ENCODE measurements at regions not wholly inside any gene's neighbourhood (a gene's known extent, or its start where the extent isn't known, plus 50 kb on each side); places are given as distances from the start of the nearest gene placed in this dataset.

DNA sequence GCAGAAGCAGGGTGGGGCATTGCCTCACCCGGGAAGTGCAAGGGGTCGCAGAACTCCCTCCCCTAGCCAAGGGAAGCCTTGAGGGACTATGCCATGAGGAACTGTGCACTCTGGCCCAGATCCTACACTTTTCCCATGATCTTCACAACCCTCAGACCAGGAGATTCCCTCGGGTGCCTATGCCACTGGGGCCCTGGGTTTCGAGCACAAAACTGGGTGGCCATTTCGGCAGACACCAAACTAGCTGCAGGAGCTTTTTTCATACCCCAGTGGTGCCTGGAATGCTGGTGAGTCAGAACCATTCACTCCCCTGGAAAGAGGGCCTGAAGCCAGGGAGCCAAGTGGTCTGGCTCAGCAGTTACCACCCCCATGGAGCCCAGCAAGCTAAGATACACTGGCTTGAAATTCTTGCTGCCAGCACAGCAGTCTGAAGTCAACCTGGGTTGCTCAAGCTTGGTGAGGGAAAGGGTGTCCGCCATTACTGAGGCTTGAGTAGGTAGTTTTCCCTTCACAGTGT, 573.7 kb upstream of the ANO3 start:
- TF ChIP-seq, protein P1, sequence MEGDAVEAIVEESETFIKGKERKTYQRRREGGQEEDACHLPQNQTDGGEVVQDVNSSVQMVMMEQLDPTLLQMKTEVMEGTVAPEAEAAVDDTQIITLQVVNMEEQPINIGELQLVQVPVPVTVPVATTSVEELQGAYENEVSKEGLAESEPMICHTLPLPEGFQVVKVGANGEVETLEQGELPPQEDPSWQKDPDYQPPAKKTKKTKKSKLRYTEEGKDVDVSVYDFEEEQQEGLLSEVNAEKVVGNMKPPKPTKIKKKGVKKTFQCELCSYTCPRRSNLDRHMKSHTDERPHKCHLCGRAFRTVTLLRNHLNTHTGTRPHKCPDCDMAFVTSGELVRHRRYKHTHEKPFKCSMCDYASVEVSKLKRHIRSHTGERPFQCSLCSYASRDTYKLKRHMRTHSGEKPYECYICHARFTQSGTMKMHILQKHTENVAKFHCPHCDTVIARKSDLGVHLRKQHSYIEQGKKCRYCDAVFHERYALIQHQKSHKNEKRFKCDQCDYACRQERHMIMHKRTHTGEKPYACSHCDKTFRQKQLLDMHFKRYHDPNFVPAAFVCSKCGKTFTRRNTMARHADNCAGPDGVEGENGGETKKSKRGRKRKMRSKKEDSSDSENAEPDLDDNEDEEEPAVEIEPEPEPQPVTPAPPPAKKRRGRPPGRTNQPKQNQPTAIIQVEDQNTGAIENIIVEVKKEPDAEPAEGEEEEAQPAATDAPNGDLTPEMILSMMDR (IDR thresholded peaks at IDR 0.05; ENCODE audit: low read length): no peak
- no peak for TF ChIP-seq EZH2 (IDR thresholded peaks at IDR 0.05; ENCODE audit: borderline replicate concordance, low read length)
